ENCODE measurements at regions not wholly inside any gene's neighbourhood (a gene's known extent, or its start where the extent isn't known, plus 50 kb on each side); places are given as distances from the start of the nearest gene placed in this dataset.

- Histone ChIP-seq H3K36me3 (replicated peaks; ENCODE audit: low read depth, low read length) (no peaks in the 10 kb centered on the region), H4K20me1 (ENCODE audit: insufficient read depth, low read length) (no peaks in the 10 kb centered on the region), H3K27ac (ENCODE audit: low read length) (no peak overlapping the region), H3K27me3 (ENCODE audit: low read depth, low read length) (no peaks in the 10 kb centered on the region), H2AFZ (ENCODE audit: low read depth, low read length) (no peak overlapping the region), H3K9ac (ENCODE audit: low read length) (no peak overlapping the region), H3K79me2 (ENCODE audit: low read length) (no peaks in the 10 kb centered on the region), H3K9me3 (ENCODE audit: insufficient read depth, low read length) (no peaks in the 10 kb centered on the region), H3K4me3 (ENCODE audit: low read length) (no peak overlapping the region), H3K4me2 (ENCODE audit: low read length) (no peak overlapping the region), H3K4me1 (ENCODE audit: low read length) (no peaks in the 10 kb centered on the region)
- TF ChIP-seq EZH2phosphoT487 (IDR thresholded peaks at IDR 0.05; ENCODE audit: low read depth) (no peak), CTCF (IDR thresholded peaks at IDR 0.05; ENCODE audit: low read depth, low read length) (no peak)
These were observed 278.1 kb upstream of the TNC start for GRCh38 chr9:115396071-115396529.

- Histone ChIP-seq H2AFZ (ENCODE audit: low read depth, low read length) (no peak overlapping the region), H3K27ac (ENCODE audit: low read length) (no peak overlapping the region), H3K4me2 (ENCODE audit: low read length) (no peak overlapping the region), H3K4me1 (ENCODE audit: low read length) (no peaks in the 10 kb centered on the region), H3K79me2 (ENCODE audit: low read length) (no peaks in the 10 kb centered on the region), H4K20me1 (ENCODE audit: insufficient read depth, low read length) (no peaks in the 10 kb centered on the region), H3K27me3 (ENCODE audit: low read depth, low read length) (no peaks in the 10 kb centered on the region), H3K4me3 (ENCODE audit: low read length) (no peak overlapping the region), H3K9ac (ENCODE audit: low read length) (no peak overlapping the region), H3K36me3 (replicated peaks; ENCODE audit: low read depth, low read length) (no peaks in the 10 kb centered on the region), H3K9me3 (ENCODE audit: insufficient read depth, low read length) (no peaks in the 10 kb centered on the region)
- TF ChIP-seq CTCF (IDR thresholded peaks at IDR 0.05; ENCODE audit: low read depth, low read length), result no peak
- TF ChIP-seq EZH2phosphoT487 (IDR thresholded peaks at IDR 0.05; ENCODE audit: low read depth), result no peak
These were observed 279.8 kb upstream of the TNC start for GRCh38 chr9:115397591-115398312.

GRCh38 chr9:115398313-115398650 is 280.3 kb upstream of the TNC start:
- Histone ChIP-seq H3K79me2 (ENCODE audit: low read length) (no peaks in the 10 kb centered on the region), H3K27me3 (ENCODE audit: low read depth, low read length) (no peaks in the 10 kb centered on the region), H3K4me3 (ENCODE audit: low read length) (no peak overlapping the region), H4K20me1 (ENCODE audit: insufficient read depth, low read length) (no peaks in the 10 kb centered on the region), H2AFZ (ENCODE audit: low read depth, low read length) (no peak overlapping the region), H3K27ac (ENCODE audit: low read length) (no peak overlapping the region), H3K4me1 (ENCODE audit: low read length) (no peaks in the 10 kb centered on the region), H3K9ac (ENCODE audit: low read length) (no peak overlapping the region), H3K36me3 (replicated peaks; ENCODE audit: low read depth, low read length) (no peaks in the 10 kb centered on the region), H3K4me2 (ENCODE audit: low read length) (no peak overlapping the region), H3K9me3 (ENCODE audit: insufficient read depth, low read length) (no peaks in the 10 kb centered on the region)
- TF ChIP-seq EZH2phosphoT487 (IDR thresholded peaks at IDR 0.05; ENCODE audit: low read depth), result no peak
- TF ChIP-seq CTCF (IDR thresholded peaks at IDR 0.05; ENCODE audit: low read depth, low read length), result no peak

GRCh38 chr9:115398996-115399395 is 281.0 kb upstream of the TNC start:
- Histone ChIP-seq H3K79me2 (ENCODE audit: low read length) (no peaks in the 10 kb centered on the region), H3K4me2 (ENCODE audit: low read length) (no peak overlapping the region)

More at GRCh38 chr9:115398996-115399395, 281.0 kb upstream of the TNC start:
- no peaks in the 10 kb centered on the region for H4K20me1 ChIP-seq (ENCODE audit: insufficient read depth, low read length)
- no peaks in the 10 kb centered on the region for H3K27me3 ChIP-seq (ENCODE audit: low read depth, low read length)
- no peak overlapping the region for H3K9ac ChIP-seq (ENCODE audit: low read length)
- no peak overlapping the region for H3K4me3 ChIP-seq (ENCODE audit: low read length)
- TF ChIP-seq EZH2phosphoT487 (IDR thresholded peaks at IDR 0.05; ENCODE audit: low read depth), result no peak
- no peak for TF ChIP-seq CTCF (IDR thresholded peaks at IDR 0.05; ENCODE audit: low read depth, low read length)
- no peaks in the 10 kb centered on the region for H3K9me3 ChIP-seq (ENCODE audit: insufficient read depth, low read length)
- H3K4me1 ChIP-seq (ENCODE audit: low read length), result no peaks in the 10 kb centered on the region
- no peak overlapping the region for H3K27ac ChIP-seq (ENCODE audit: low read length)
- no peaks in the 10 kb centered on the region for H3K36me3 ChIP-seq (replicated peaks; ENCODE audit: low read depth, low read length)
- H2AFZ ChIP-seq (ENCODE audit: low read depth, low read length), result no peak overlapping the region

All from OCI-LY3 (cell line).